Right lobe of liver (tissue), 4 donors: ENCODE measurements at regions not wholly inside any gene's neighbourhood (a gene's known extent, or its start where the extent isn't known, plus 50 kb on each side); places are given as distances from the start of the nearest gene placed in this dataset.

Experiments used
- CTCF ChIP-seq, 4 donors: fragments of 200-600 bp in 3 of 4; fragments of 450-650 bp in 1 of 4; IDR thresholded peaks; one replicate each; pipeline versions ENCODE4 v1.5.1 to v1.8.0; 2016 to 2022; ENCODE audit warnings: antibody characterized with exemption in 4 of 4, mild to moderate bottlenecking in 2 of 4
- POLR2A ChIP-seq: fragments of 450-650 bp; IDR thresholded peaks from one replicate; pipeline ENCODE4 v1.6.1; 2017; ENCODE audit warnings: antibody characterized with exemption, mild to moderate bottlenecking
- donor health status: DM: no; HTN: no; CAD: no.
- donor health status: DM: no; HTN: no; CAD: no.
- donor health status: DM: no; HTN: yes; CAD: no.

- TF ChIP-seq CTCF (IDR thresholded peaks at IDR 0.05): no peak
- TF ChIP-seq POLR2A: no peak
Measured at GRCh38 chr16:85320677-85321385, 208.6 kb upstream of the CIBAR2 start.
